ENCODE measurements at regions not wholly inside any gene's neighbourhood (a gene's known extent, or its start where the extent isn't known, plus 50 kb on each side); places are given as distances from the start of the nearest gene placed in this dataset.

DNA sequence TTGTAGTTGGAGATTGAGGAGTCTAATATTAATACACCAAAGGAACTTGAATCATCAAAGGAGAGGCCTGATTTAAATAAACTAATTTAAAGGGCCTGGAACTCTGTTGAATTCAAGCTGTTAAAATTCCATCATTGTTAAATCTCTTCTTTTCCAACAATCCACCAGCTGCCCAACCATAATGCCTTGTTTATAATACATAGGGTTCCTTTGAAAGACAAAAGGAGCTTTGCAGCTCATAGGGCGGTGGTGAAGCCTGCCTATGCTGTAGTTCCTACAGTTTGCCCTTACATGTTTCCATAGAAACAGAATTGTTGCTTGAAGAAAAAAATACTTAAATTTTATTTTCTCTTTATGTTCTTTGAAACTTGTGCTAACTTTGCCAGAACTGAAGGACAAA, 102.8 kb downstream of the GLUD2 start:
- Histone ChIP-seq H4K20me1 (ENCODE audit: insufficient read depth, low read length) (no peaks in the 10 kb centered on the region), H3K9me3 (ENCODE audit: insufficient read depth, low read length) (no peaks in the 10 kb centered on the region), H3K27me3 (ENCODE audit: low read depth, low read length) (no peaks in the 10 kb centered on the region), H3K9ac (ENCODE audit: low read length) (no peak overlapping the region), H2AFZ (ENCODE audit: low read depth, low read length) (no peak overlapping the region), H3K79me2 (ENCODE audit: low read length) (no peaks in the 10 kb centered on the region), H3K4me3 (ENCODE audit: low read length) (no peak overlapping the region), H3K27ac (ENCODE audit: low read length) (no peak overlapping the region), H3K4me2 (ENCODE audit: low read length) (no peak overlapping the region), H3K4me1 (ENCODE audit: low read length) (no peaks in the 10 kb centered on the region), H3K36me3 (replicated peaks; ENCODE audit: low read depth, low read length) (no peaks in the 10 kb centered on the region)
- TF ChIP-seq, protein P1, sequence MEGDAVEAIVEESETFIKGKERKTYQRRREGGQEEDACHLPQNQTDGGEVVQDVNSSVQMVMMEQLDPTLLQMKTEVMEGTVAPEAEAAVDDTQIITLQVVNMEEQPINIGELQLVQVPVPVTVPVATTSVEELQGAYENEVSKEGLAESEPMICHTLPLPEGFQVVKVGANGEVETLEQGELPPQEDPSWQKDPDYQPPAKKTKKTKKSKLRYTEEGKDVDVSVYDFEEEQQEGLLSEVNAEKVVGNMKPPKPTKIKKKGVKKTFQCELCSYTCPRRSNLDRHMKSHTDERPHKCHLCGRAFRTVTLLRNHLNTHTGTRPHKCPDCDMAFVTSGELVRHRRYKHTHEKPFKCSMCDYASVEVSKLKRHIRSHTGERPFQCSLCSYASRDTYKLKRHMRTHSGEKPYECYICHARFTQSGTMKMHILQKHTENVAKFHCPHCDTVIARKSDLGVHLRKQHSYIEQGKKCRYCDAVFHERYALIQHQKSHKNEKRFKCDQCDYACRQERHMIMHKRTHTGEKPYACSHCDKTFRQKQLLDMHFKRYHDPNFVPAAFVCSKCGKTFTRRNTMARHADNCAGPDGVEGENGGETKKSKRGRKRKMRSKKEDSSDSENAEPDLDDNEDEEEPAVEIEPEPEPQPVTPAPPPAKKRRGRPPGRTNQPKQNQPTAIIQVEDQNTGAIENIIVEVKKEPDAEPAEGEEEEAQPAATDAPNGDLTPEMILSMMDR (IDR thresholded peaks at IDR 0.05; ENCODE audit: low read depth, low read length): no peak
- TF ChIP-seq EZH2phosphoT487 (IDR thresholded peaks at IDR 0.05; ENCODE audit: low read depth): no peak

DNA sequence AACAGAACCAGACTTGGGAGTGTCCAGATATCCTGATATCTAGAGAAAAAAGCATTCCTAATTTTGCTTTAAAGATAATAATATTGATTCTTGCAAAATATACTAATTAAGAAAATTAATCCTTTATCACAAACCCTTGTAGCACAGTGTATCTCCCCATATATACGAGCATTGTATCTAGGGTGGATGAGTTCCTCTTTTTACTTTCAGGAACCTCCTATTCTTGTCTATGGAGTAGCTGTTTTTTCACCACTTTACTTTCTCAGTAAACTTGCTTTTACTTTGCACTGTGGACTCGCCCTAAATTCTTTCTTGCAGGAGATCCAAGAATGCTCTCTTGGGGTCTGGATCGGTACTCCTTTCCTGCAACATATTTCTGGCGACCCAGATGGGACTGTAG, 103.9 kb downstream of the GLUD2 start:
- Histone ChIP-seq H3K9me3 (ENCODE audit: insufficient read depth, low read length) (no peaks in the 10 kb centered on the region), H3K27me3 (ENCODE audit: low read depth, low read length) (no peaks in the 10 kb centered on the region), H3K9ac (ENCODE audit: low read length) (no peak overlapping the region), H3K36me3 (replicated peaks; ENCODE audit: low read depth, low read length) (no peaks in the 10 kb centered on the region), H3K4me2 (ENCODE audit: low read length) (no peak overlapping the region), H3K4me3 (ENCODE audit: low read length) (no peak overlapping the region), H2AFZ (ENCODE audit: low read depth, low read length) (no peak overlapping the region), H4K20me1 (ENCODE audit: insufficient read depth, low read length) (no peaks in the 10 kb centered on the region), H3K79me2 (ENCODE audit: low read length) (no peaks in the 10 kb centered on the region), H3K27ac (ENCODE audit: low read length) (no peak overlapping the region), H3K4me1 (ENCODE audit: low read length) (no peaks in the 10 kb centered on the region)
- TF ChIP-seq, protein P1 (IDR thresholded peaks at IDR 0.05; ENCODE audit: low read depth, low read length): no peak
- TF ChIP-seq EZH2phosphoT487 (IDR thresholded peaks at IDR 0.05; ENCODE audit: low read depth): no peak

DNA sequence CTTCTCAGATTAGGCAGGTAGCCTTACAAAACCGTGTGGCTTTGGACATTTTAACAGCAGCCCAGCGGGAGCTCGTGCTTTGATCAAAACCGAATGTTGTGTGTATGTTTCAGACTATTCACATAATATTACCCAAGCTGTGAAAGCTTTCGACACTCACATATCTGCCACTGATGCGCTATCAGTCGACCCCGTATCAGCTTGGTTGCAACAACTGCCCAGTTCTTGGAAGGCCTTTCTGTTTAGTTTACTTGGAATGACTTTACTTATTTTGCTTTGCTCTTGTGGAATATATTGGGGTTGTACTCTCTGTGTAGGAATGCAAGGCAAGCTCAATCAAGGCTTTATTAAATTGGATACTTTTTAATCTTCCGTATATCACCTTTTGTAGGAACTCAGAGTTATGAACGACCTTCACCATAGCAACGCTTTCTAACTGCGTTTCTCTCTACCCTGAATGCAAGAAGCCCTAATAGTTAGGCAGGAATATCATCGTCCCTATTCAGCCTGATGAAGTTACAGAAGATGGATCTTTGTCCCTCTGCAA, 107.5 kb downstream of the GLUD2 start:
- no peak overlapping the region for H3K27ac ChIP-seq (ENCODE audit: low read length)
- no peak overlapping the region for H3K9ac ChIP-seq (ENCODE audit: low read length)
- H3K4me1 ChIP-seq (ENCODE audit: low read length): no peaks in the 10 kb centered on the region
- TF ChIP-seq, protein P1 (IDR thresholded peaks at IDR 0.05; ENCODE audit: low read depth, low read length): no peak
- no peak for TF ChIP-seq EZH2phosphoT487 (IDR thresholded peaks at IDR 0.05; ENCODE audit: low read depth)
- H3K27me3 ChIP-seq (ENCODE audit: low read depth, low read length): no peaks in the 10 kb centered on the region
- no peak overlapping the region for H3K4me2 ChIP-seq (ENCODE audit: low read length)
- no peak overlapping the region for H2AFZ ChIP-seq (ENCODE audit: low read depth, low read length)
- H3K4me3 ChIP-seq (ENCODE audit: low read length): no peak overlapping the region
- H3K36me3 ChIP-seq (replicated peaks; ENCODE audit: low read depth, low read length): no peaks in the 10 kb centered on the region
- no peaks in the 10 kb centered on the region for H3K79me2 ChIP-seq (ENCODE audit: low read length)
- no peaks in the 10 kb centered on the region for H3K9me3 ChIP-seq (ENCODE audit: insufficient read depth, low read length)
- H4K20me1 ChIP-seq (ENCODE audit: insufficient read depth, low read length): no peaks in the 10 kb centered on the region

DNA sequence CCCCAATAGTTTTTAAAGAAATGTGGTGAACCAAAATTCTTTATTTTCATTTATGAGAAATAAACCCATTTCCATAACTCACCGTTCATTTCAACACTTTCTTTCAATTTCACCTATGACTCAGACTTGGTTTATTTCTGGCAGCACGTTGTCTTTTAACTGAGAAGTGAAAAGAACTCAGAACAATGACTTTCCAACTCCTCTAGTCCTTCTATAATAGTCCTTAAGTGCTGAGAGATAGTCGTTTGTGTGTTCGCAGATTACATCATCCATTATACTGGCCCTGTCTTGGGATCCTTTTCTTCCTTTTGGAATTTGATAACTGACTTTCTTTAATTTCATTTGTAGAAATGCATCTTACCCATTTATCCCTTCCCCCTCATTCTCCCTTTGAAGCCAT, 113.6 kb downstream of the GLUD2 start:
- Histone ChIP-seq H3K36me3 (replicated peaks; ENCODE audit: low read depth, low read length) (no peaks in the 10 kb centered on the region), H3K27me3 (ENCODE audit: low read depth, low read length) (no peaks in the 10 kb centered on the region), H3K4me3 (ENCODE audit: low read length) (peak overlapping the region; percentile 34), H3K27ac (ENCODE audit: low read length) (no peak overlapping the region), H3K4me1 (ENCODE audit: low read length) (peaks cover 12% of the 10 kb centered on the region), H3K79me2 (ENCODE audit: low read length) (no peaks in the 10 kb centered on the region), H3K9me3 (ENCODE audit: insufficient read depth, low read length) (no peaks in the 10 kb centered on the region), H3K9ac (ENCODE audit: low read length) (no peak overlapping the region), H3K4me2 (ENCODE audit: low read length) (peak overlapping the region; percentile 50), H4K20me1 (ENCODE audit: insufficient read depth, low read length) (no peaks in the 10 kb centered on the region), H2AFZ (ENCODE audit: low read depth, low read length) (no peak overlapping the region; the same call in 1 of the 2 replicates)
- TF ChIP-seq, protein P1 (IDR thresholded peaks at IDR 0.05; ENCODE audit: low read depth, low read length): no peak
- TF ChIP-seq EZH2phosphoT487 (IDR thresholded peaks at IDR 0.05; ENCODE audit: low read depth): no peak
